PFSK-1 (cell line): ENCODE measurements at regions not wholly inside any gene's neighbourhood (a gene's known extent, or its start where the extent isn't known, plus 50 kb on each side); places are given as distances from the start of the nearest gene placed in this dataset.

ENCODE experiments used
- FOXP2 ChIP-seq: optimal IDR thresholded peaks from 2 replicates; pipeline ENCODE3; 2011; ENCODE audit warnings: borderline replicate concordance, control low read depth, inconsistent platforms; ENCODE audit not compliant: insufficient read depth; ENCODE audit errors: extremely low read length, extremely low read depth
- POLR2AphosphoS5 ChIP-seq: IDR thresholded peaks from 2 replicates; pipeline ENCODE4 v1.6.1; 2012; ENCODE audit warnings: low read depth, mild to moderate bottlenecking, control low read depth, low read length, moderate library complexity
- SIN3A ChIP-seq: IDR thresholded peaks from 2 replicates; pipeline ENCODE4 v1.6.1; 2012; ENCODE audit warnings: mild to moderate bottlenecking, low read length, moderate library complexity, borderline replicate concordance; ENCODE audit not compliant: insufficient read depth
- TAF1 ChIP-seq: IDR thresholded peaks from 2 replicates; pipeline ENCODE4 v1.6.1; 2012; ENCODE audit warnings: low read length, control low read depth, borderline replicate concordance; ENCODE audit not compliant: insufficient read depth
- TF ChIP-seq, protein P1 (sequence below), 2 experiments: IDR thresholded peaks; 2 replicates each; pipeline versions ENCODE4 v1.6.1 to v1.8.0; 2011 to 2012; ENCODE audit warnings: low read depth in 2 of 2, low read length in 2 of 2, control low read depth in 1 of 2, inconsistent platforms in 1 of 2, mild to moderate bottlenecking in 1 of 2, moderate library complexity in 1 of 2; ENCODE audit not compliant: insufficient read depth in 1 of 2

DNA sequence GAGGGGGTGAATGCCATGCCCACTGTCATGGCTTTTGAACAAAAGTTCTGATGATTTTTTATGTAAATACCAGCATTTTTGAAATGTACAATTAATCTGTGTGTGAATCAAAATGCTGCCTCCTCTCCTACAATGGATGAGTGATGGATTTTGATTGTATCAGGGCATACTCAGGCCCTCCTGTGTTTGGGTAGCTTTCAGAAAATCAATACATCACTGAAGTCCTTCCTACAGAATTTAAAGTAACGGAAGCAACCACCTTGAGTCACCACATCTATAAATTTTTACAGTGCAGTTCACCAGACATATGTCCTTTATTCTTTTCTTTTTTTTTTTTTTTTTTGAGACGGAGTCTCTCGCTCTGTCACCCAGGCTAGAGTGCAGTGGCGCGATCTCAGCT, 867.3 kb downstream of the EPHA4 start:
- TF ChIP-seq TAF1 (no peak), FOXP2 (no peak)

DNA sequence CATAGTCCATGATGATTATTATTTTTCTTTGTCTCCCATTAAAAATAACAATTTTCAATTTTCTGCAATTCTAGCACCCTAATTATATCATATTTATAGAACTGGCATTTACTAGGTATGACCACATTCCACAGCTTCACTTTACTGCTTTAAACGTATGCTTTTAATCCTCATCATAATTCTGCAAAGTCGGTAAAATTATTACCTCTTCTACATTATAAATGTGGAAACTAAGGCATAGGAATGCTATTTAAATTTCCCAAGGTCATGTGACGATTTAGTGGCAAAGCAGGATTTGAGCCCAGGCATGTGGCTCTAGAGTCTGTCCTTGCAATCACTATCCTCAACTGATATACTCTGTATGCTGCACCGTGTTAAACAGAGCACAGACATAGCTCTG, 866.4 kb downstream of the EPHA4 start:
- TF ChIP-seq POLR2AphosphoS5, result no peak
- TF ChIP-seq, protein P1, sequence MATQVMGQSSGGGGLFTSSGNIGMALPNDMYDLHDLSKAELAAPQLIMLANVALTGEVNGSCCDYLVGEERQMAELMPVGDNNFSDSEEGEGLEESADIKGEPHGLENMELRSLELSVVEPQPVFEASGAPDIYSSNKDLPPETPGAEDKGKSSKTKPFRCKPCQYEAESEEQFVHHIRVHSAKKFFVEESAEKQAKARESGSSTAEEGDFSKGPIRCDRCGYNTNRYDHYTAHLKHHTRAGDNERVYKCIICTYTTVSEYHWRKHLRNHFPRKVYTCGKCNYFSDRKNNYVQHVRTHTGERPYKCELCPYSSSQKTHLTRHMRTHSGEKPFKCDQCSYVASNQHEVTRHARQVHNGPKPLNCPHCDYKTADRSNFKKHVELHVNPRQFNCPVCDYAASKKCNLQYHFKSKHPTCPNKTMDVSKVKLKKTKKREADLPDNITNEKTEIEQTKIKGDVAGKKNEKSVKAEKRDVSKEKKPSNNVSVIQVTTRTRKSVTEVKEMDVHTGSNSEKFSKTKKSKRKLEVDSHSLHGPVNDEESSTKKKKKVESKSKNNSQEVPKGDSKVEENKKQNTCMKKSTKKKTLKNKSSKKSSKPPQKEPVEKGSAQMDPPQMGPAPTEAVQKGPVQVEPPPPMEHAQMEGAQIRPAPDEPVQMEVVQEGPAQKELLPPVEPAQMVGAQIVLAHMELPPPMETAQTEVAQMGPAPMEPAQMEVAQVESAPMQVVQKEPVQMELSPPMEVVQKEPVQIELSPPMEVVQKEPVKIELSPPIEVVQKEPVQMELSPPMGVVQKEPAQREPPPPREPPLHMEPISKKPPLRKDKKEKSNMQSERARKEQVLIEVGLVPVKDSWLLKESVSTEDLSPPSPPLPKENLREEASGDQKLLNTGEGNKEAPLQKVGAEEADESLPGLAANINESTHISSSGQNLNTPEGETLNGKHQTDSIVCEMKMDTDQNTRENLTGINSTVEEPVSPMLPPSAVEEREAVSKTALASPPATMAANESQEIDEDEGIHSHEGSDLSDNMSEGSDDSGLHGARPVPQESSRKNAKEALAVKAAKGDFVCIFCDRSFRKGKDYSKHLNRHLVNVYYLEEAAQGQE (IDR thresholded peaks at IDR 0.05; ENCODE audit: insufficient read depth in 1 of 2, low read depth in 2 of 2, low read length in 2 of 2), result no peak
- TF ChIP-seq TAF1, result no peak
- TF ChIP-seq SIN3A, result no peak
- TF ChIP-seq FOXP2, result no peak

DNA sequence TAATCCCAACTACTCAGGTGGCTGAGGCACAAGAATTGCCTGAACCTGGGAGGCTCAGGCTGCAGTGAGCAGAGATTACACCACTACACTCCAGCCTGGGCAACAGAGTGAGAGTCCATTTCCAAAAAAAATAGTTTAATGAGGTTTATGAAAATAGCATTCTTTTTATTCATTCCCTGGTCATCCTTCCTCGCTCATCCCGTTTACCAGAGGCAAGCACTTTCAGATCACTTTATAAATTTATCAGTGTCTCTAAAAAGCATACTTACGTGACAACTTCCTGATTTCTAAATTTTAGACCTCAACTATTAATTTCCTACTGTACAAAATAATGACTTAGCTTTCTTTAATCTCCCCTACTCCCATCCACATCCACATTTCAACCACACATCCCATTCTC, 864.8 kb downstream of the EPHA4 start:
- TF ChIP-seq, protein P1 (IDR thresholded peaks at IDR 0.05; ENCODE audit: insufficient read depth in 1 of 2, low read depth in 2 of 2, low read length in 2 of 2), result no peak
- TF ChIP-seq POLR2AphosphoS5 (no peak), FOXP2 (no peak), TAF1 (no peak), SIN3A (no peak)

DNA sequence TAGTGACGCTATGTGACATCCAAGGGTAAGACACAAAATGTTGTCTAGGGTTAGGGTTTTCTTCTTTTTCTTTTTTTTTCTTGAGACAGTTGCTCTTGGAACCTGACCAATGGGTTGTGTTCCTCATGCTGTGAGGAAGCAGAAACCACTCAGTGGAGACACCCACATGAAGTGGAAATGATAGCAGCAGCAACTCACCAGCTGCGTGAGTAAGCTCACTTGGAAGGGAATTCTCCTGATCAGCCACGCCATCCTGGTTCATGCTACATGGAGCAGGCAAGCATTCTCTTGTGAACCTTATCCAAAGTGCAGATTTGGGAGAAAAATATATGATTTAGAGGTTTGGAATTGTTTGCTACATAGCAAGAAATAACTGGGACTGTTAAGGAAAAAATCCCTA, 863.7 kb downstream of the EPHA4 start:
- TF ChIP-seq TAF1, result no peak
- TF ChIP-seq POLR2AphosphoS5, result no peak
- no peak for TF ChIP-seq FOXP2
- TF ChIP-seq, protein P1 (IDR thresholded peaks at IDR 0.05; ENCODE audit: insufficient read depth in 1 of 2, low read depth in 2 of 2, low read length in 2 of 2), result no peak
- no peak for TF ChIP-seq SIN3A

DNA sequence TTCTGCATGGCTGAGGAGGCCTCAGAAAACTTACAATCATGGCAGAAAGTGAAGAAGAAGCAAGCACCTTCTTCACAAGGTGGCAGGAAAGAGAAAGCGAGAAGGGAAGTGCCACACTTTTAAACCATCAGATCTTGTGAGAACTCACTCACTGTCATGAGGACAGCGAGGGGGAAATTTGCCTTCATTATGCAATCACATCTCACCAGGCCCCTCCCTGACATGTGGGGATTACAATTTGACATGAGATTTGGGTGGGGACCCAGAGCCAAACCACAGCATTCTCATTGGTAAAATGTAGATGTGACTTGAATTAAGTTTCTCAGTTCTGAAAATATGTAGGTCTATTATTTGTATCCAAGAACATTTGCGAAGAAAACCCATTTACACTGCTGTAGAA, 854.8 kb downstream of the EPHA4 start:
- TF ChIP-seq SIN3A (no peak), TAF1 (no peak), POLR2AphosphoS5 (no peak), FOXP2 (no peak)
- TF ChIP-seq, protein P1 (IDR thresholded peaks at IDR 0.05; ENCODE audit: insufficient read depth in 1 of 2, low read depth in 2 of 2, low read length in 2 of 2), result no peak
